Stimulated activated CD8-positive, alpha-beta memory T cell treated with anti-CD3 and anti-CD28 coated beads, Interleukin-4, amount 100 ng/mL, for 48 hours (primary cell): ENCODE measurements at regions not wholly inside any gene's neighbourhood (a gene's known extent, or its start where the extent isn't known, plus 50 kb on each side); places are given as distances from the start of the nearest gene placed in this dataset.
"Not testable (repeated sequence)": the region's sequence is repeated elsewhere in the genome, so short reads cannot be mapped to it uniquely, and the experiment has no call there.

Experiments used
- DNase-seq: peaks from one replicate; pipeline ENCODE4 v3.0.0-alpha.2; 2020

GRCh38 chr1:148261684-148262083 lies 109.6 kb upstream of the NBPF11 start:
- DNase-seq = not testable (repeated sequence)

GRCh38 chr1:148257886-148258285 lies 105.8 kb upstream of the NBPF11 start:
- DNase-seq = not testable (repeated sequence)

- peak; percentile 45 for DNase-seq
Observed at GRCh38 chr1:148254611-148255429, 102.7 kb upstream of the NBPF11 start.

- DNase-seq = not testable (repeated sequence)
Observed at GRCh38 chr1:148253808-148254207, 101.7 kb upstream of the NBPF11 start.

GRCh38 chr1:148248798-148249197 lies 96.7 kb upstream of the NBPF11 start:
- DNase-seq = not testable (repeated sequence)

GRCh38 chr1:148246258-148246861 lies 94.3 kb upstream of the NBPF11 start:
- not testable (repeated sequence) for DNase-seq

- DNase-seq = not testable (repeated sequence)
Observed at GRCh38 chr1:148245843-148246242, 93.8 kb upstream of the NBPF11 start.

GRCh38 chr1:148245443-148245842 lies 93.4 kb upstream of the NBPF11 start:
- not testable (repeated sequence) for DNase-seq

- DNase-seq = not testable (repeated sequence)
Observed at GRCh38 chr1:148233250-148233649, 81.2 kb upstream of the NBPF11 start.

- not testable (repeated sequence) for DNase-seq
Observed at GRCh38 chr1:148228846-148229245, 76.8 kb upstream of the NBPF11 start.

GRCh38 chr1:148222399-148223159 lies 70.5 kb upstream of the NBPF11 start:
- not testable (repeated sequence) for DNase-seq

GRCh38 chr1:148221593-148221992 lies 69.5 kb upstream of the NBPF11 start:
- DNase-seq = not testable (repeated sequence)

- not testable (repeated sequence) for DNase-seq
Observed at GRCh38 chr1:148219229-148219628, 67.1 kb upstream of the NBPF11 start.

- not testable (repeated sequence) for DNase-seq
Observed at GRCh38 chr1:148211191-148211590, 59.1 kb upstream of the NBPF11 start.

- DNase-seq = not testable (repeated sequence)
Observed at GRCh38 chr1:148210624-148211023, 58.5 kb upstream of the NBPF11 start.

- not testable (repeated sequence) for DNase-seq
Observed at GRCh38 chr1:148210166-148210565, 58.1 kb upstream of the NBPF11 start.

GRCh38 chr1:148202013-148202412 lies 49.9 kb upstream of the NBPF11 start:
- DNase-seq = not testable (repeated sequence)
